Stimulated activated CD8-positive, alpha-beta memory T cell treated with anti-CD3 and anti-CD28 coated beads, Interleukin-15, amount 100 ng/mL, for 1 hour (primary cell): ENCODE measurements at regions not wholly inside any gene's neighbourhood (a gene's known extent, or its start where the extent isn't known, plus 50 kb on each side); places are given as distances from the start of the nearest gene placed in this dataset.
"Not testable (repeated sequence)": the region's sequence is repeated elsewhere in the genome, so short reads cannot be mapped to it uniquely, and the experiment has no call there.

ENCODE experiments used
- DNase-seq: peaks from one replicate; pipeline ENCODE4 v3.0.0-alpha.2; 2020; ENCODE audit warnings: low read depth

DNA sequence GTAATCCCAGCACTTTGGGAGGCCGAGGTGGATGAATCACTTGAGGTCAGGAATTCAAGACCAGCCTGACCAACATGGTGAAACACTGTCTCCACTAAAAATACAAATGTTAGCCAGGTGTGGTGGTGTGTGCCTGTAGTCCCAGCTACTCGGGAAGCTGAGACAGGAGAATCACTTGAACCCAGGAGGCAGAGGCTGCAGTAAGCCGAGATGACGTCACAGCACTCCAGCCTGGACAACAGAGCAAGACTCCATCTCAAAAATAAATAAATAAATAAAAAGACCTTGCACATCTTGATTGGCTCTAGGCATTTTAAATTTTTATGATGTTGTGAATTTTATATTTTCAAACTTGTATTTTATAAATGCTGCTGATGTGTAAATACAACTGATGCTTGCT lies 141.7 kb downstream of the ARRDC3 start:
- not testable (repeated sequence) for DNase-seq

- DNase-seq = no peak
These were observed 142.9 kb downstream of the ARRDC3 start for GRCh38 chr5:91240175-91240574.

- DNase-seq = no peak
These were observed 147.8 kb downstream of the ARRDC3 start for GRCh38 chr5:91235271-91235694.

DNA sequence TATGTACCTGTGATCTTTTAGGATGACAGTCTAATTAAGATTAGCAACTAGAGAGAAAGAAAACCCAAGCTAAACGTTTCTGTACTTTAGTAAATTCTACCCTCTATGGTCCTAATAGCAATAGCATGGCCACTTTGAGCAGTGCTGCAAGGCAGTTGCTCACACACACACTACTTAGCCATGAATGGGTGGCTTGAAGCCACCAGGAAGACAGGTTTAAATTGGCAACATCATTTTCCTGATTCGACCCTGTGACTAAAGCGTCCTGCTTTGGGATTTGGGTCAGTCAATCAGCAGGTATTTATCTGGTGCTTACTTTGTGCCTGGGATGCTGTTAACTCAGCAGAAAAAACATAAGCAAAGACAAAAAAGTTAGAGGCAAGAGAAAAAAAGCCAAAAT lies 150.6 kb downstream of the ARRDC3 start:
- no peak for DNase-seq

DNA sequence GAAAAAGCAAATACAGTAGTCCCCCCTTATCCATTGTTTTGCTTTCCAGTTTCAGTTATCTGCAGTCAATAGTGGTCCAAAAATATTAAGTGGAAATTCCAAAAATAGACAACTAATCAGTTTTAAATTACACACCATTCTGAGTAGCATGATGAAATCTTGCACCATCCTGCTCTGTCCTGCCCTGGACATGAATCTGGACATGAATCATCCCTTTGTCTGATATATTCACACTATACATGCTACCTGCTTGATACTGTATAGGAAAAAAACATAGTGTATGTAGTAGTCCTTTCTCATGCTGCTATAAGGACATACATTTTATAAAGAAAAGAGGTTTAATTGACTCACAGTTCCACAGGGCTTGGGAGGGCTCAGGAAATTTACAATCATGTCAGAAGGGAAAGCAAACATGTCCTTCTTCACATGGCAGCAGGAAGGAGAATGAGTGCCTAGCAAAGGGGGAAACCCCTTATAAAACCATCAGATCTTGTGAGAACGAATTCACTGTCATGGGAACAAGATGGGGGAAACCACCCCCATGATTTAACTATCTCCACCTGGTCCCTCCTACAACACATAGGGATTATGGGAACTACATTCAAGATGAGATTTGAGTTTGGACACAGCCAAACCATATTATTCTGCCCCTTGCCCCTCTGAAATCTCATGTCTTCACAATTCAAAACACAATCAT lies 153.9 kb downstream of the ARRDC3 start:
- DNase-seq = no peak

GRCh38 chr5:91228188-91228587 lies 154.9 kb downstream of the ARRDC3 start:
- no peak for DNase-seq

GRCh38 chr5:91225848-91226686 lies 157.1 kb downstream of the ARRDC3 start:
- DNase-seq = peak; percentile 47

DNA sequence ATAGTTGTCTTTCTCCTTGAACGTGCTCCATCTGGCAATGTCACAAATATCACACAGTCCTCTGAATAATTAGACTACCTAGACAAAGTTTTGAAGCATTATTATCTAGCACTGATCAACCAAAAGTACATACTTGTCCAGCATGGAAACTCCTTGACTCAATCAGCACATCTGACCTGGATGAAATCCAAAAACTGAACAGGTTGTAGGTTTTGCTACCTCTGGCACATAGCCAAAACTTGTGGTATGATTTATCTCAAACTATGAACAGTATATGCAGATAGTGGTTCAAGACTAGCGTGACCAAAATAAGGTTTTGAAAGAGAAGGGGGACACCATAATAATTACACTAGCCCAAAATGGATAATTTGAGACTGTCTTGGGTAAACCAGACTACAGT lies 158.1 kb downstream of the ARRDC3 start:
- DNase-seq = no peak

GRCh38 chr5:91224456-91224855 lies 158.7 kb downstream of the ARRDC3 start:
- DNase-seq = no peak

DNA sequence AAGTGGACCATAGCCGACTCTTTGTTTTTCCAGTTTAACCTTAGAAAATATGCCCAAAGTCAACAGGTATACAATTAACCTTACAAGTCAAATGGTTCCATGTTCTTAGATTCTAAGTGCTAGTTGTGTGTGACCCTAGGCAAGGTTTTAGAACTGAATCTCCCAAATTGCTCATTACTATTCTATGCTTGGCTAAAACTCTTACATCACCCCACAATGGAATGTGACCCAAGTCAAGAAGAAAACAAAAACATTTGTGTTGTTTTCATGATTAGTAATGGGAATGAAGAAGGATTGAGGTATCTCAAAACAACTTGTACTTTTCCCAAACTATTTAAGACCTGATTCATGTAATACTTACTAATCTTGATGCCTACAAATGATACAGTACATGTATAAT lies 159.2 kb downstream of the ARRDC3 start:
- no peak for DNase-seq

- DNase-seq = no peak
These were observed 160.6 kb downstream of the ARRDC3 start for GRCh38 chr5:91222482-91222881.

DNA sequence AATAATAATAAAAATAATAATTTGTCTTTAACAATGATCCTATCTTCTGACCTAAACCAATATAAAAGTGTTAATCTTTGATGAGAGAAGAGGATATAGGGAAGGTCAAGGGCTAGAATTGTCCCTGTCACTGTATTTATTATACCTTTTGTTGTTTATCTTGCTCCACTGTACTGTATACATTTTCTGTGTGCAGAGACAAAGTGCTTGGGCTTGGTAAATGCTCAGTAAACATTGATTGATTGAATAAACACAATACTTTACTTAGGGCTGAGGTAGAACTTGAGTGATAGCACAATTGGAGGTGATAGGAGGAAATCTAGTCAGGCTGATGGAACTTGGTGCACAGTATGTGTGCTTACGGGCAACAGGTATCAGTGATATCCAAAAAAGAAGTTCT lies 161.2 kb downstream of the ARRDC3 start:
- no peak for DNase-seq

DNA sequence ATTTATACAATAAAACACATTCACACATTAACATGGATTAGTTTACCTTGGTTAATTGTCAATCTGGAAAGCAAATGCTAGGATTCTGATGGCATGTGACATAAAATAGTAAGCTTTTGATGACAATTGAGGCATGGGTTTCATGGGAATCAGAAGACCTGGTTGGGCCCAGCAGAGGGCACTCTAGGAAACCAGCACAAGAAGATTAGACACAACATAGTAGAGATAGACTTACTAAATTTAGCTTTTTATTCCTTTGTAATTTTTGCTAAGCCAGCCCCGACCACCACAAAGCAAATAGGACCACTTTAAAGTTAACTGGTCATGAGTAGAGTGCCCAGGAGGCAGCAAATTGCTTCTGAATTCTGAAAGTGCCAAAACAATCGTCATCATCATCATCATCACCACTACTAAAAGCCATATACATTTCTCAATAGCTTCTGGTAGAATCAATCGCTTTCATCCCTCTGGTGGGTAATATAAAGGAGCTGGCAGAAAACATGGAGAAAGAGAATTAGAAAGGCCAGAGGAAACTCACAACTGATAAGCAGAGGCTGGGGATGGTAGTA lies 163.2 kb downstream of the ARRDC3 start:
- no peak for DNase-seq

DNA sequence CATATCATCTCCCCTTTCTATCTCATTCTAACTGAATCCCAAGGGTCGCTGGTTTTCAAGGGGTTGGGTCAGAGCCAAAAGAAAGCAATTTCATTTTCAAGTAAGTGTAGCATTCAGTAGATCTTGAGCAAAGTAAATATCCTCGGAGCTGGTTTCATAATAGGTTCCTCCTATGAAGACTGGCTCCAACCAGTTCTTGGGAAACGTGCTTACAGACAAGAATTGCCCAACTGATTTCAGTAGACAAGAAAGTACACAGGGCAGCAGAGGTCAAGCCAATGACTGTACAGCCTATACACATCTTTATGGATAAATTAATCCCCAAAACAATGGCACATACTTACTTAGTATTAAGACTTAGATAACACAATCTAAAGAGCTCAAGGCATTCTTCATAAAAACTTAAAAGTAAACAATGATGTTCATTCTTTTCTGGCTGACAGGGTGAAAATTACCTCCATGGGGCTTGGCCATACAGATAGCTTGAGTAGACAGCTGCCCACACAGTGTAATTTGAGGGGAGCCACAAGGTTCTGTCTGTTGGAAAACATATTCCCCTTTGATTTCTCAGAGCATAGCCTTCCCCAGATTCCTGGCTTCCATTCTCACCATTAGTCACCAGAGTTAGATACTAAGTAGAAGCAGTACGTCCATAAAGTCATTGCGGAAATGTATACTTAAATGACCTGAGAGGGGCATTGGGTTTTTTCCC lies 163.9 kb downstream of the ARRDC3 start:
- no peak for DNase-seq

- DNase-seq = no peak
These were observed 165.3 kb downstream of the ARRDC3 start for GRCh38 chr5:91217859-91218258.

DNA sequence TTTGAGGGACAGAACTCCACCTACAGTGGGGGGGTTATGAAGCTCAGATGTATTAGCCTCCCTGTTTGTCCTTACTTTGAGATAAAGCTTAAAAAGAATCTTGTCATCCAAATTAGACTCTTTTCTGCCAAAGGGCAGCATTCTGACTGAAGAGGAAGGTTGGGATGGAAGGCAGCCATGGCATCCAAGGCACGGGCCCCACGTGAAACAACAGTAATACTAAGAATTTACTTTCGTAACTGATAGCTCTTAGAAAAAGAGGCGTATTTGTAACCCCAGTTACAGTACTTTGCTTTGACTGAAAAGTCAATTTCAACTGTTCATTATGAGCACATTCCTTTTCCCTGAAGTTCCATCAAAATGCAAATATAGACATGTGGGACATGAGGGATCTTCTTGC lies 168.5 kb downstream of the ARRDC3 start:
- no peak for DNase-seq
